Osteoblast (primary cell): ENCODE measurements at regions not wholly inside any gene's neighbourhood (a gene's known extent, or its start where the extent isn't known, plus 50 kb on each side); places are given as distances from the start of the nearest gene placed in this dataset.

Experiments
- DNase-seq: peaks from one replicate; pipeline ENCODE4 v3.0.0; 2011; ENCODE audit warnings: low spot score, mixed read lengths; ENCODE audit not compliant: insufficient read length; ENCODE audit errors: missing footprints
- H2AFZ ChIP-seq: 2 replicates; pipeline ENCODE4 v1.6.0; 2011; ENCODE audit warnings: mild to moderate bottlenecking, low read length
- H3K27ac ChIP-seq: 2 replicates; pipeline ENCODE4 v1.5.1; 2011; ENCODE audit warnings: mild to moderate bottlenecking, low read depth, low read length, moderate library complexity
- H3K27me3 ChIP-seq: 2 replicates; pipeline ENCODE4 v1.6.0; 2012; ENCODE audit warnings: mild to moderate bottlenecking, control low read depth, inconsistent platforms, low read length, moderate library complexity; ENCODE audit not compliant: insufficient read depth
- H3K36me3 ChIP-seq: 2 replicates; pipeline ENCODE4 v1.5.1; 2011; ENCODE audit warnings: mild to moderate bottlenecking, low read length, control low read depth, moderate library complexity; ENCODE audit not compliant: insufficient read depth
- H3K4me1 ChIP-seq: 2 replicates; pipeline ENCODE4 v1.5.1; 2011; ENCODE audit warnings: mild to moderate bottlenecking, low read length, control low read depth, moderate library complexity; ENCODE audit not compliant: insufficient read depth
- H3K4me2 ChIP-seq: 2 replicates; pipeline ENCODE4 v1.6.0; 2011; ENCODE audit warnings: mild to moderate bottlenecking, low read length; ENCODE audit not compliant: insufficient read depth
- H3K4me3 ChIP-seq: fragments of 200-600 bp; sonication (generic); 3 replicates; pipeline ENCODE4 v1.5.1; 2012; ENCODE audit warnings: mild to moderate bottlenecking, low read length, inconsistent platforms; ENCODE audit not compliant: insufficient read depth
- H3K79me2 ChIP-seq: 2 replicates; pipeline ENCODE4 v1.6.0; 2012; ENCODE audit warnings: mild to moderate bottlenecking, low read length, control low read depth, inconsistent platforms; ENCODE audit not compliant: insufficient read depth
- H3K9me3 ChIP-seq: 2 replicates; pipeline ENCODE4 v1.5.1; 2011; ENCODE audit warnings: low read depth, low read length, control low read depth
- H4K20me1 ChIP-seq: 2 replicates; pipeline ENCODE4 v1.6.0; 2012; ENCODE audit warnings: mild to moderate bottlenecking, low read length, control low read depth; ENCODE audit not compliant: insufficient read depth
- TF ChIP-seq, protein P1 (sequence below): IDR thresholded peaks from 2 replicates; pipeline ENCODE4 v1.5.1; 2011; ENCODE audit warnings: mild to moderate bottlenecking, low read depth, low read length, moderate library complexity; ENCODE audit errors: extremely low read depth

DNA sequence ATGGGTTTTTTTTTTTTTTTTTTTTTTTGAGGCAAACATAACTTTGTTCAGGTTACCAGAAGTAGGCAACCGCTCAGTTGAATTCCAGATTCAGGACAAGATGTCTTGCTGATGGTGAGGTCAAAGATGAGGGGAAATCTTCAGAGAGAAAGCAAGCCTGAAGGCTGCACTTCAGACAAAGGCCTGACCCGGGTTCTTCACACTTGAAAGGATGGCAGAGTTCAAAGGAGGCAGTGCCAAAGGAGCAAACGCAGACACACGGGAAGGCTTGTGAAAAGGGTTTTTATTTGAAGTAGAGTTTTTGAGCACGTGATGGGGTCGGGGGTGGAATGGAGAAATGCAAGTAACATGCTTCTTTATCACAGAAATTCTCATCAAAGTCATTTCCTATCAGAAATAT lies 960.2 kb upstream of the EEF2KMT start:
- DNase-seq = no peak
- no peak overlapping the region for H3K4me3 ChIP-seq
- no peak overlapping the region for H3K27ac ChIP-seq
- no peaks in the 10 kb centered on the region for H3K79me2 ChIP-seq
- H3K27me3 ChIP-seq = no peaks in the 10 kb centered on the region
- H4K20me1 ChIP-seq = no peaks in the 10 kb centered on the region
- TF ChIP-seq, protein P1, sequence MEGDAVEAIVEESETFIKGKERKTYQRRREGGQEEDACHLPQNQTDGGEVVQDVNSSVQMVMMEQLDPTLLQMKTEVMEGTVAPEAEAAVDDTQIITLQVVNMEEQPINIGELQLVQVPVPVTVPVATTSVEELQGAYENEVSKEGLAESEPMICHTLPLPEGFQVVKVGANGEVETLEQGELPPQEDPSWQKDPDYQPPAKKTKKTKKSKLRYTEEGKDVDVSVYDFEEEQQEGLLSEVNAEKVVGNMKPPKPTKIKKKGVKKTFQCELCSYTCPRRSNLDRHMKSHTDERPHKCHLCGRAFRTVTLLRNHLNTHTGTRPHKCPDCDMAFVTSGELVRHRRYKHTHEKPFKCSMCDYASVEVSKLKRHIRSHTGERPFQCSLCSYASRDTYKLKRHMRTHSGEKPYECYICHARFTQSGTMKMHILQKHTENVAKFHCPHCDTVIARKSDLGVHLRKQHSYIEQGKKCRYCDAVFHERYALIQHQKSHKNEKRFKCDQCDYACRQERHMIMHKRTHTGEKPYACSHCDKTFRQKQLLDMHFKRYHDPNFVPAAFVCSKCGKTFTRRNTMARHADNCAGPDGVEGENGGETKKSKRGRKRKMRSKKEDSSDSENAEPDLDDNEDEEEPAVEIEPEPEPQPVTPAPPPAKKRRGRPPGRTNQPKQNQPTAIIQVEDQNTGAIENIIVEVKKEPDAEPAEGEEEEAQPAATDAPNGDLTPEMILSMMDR = no peak
- no peaks in the 10 kb centered on the region for H3K36me3 ChIP-seq
- no peaks in the 10 kb centered on the region for H3K9me3 ChIP-seq
- no peak overlapping the region for H2AFZ ChIP-seq
- no peaks in the 10 kb centered on the region for H3K4me1 ChIP-seq
- H3K4me2 ChIP-seq = no peak overlapping the region

DNA sequence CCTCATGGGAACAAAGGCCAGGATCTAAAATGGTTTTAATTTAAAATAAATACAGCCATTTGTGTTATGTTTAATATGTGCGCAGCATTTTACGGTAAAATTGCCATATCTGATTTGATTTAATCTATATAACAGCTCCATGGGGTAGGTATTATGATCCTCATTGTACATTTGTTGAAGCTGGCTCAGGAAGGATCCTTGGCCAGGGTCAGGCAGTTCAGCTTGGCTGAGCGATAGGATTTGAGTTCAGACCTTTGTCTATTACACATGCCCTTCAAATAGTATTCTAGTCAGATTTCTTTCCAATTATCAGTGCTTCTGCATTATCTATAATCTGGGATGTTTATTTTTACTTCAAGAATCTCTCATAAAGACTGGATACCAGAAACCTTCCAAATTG lies 950.4 kb upstream of the EEF2KMT start:
- H3K36me3 ChIP-seq = no peaks in the 10 kb centered on the region
- no peak for DNase-seq
- no peaks in the 10 kb centered on the region for H4K20me1 ChIP-seq
- H3K4me2 ChIP-seq = no peak overlapping the region
- no peak overlapping the region for H2AFZ ChIP-seq
- no peaks in the 10 kb centered on the region for H3K27me3 ChIP-seq
- TF ChIP-seq, protein P1 = no peak
- no peaks in the 10 kb centered on the region for H3K4me1 ChIP-seq
- H3K4me3 ChIP-seq = no peak overlapping the region
- no peaks in the 10 kb centered on the region for H3K79me2 ChIP-seq
- H3K27ac ChIP-seq = no peak overlapping the region
- H3K9me3 ChIP-seq = no peaks in the 10 kb centered on the region

DNA sequence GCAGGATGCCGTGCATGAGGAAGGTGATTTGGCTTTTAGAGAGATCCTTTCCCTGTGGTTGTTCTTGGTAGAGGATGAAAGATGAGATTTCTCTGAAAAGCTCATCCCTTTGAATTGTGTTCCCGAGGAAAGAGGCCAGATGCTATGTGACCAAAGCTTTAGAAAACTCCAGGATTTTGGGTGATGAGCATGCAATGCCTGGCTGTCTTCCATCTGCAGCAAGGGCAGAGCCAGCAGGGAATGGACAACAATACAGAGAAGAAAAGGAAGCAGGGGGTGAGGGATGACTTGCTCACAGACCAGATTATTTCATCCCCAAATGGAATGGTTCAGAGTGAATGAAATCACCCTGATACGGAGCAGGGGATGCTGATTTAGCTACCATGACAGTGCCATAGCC lies 949.7 kb upstream of the EEF2KMT start:
- Histone ChIP-seq H3K36me3 (no peaks in the 10 kb centered on the region), H3K4me3 (no peak overlapping the region), H2AFZ (no peak overlapping the region), H3K9me3 (no peaks in the 10 kb centered on the region), H3K79me2 (no peaks in the 10 kb centered on the region), H3K4me2 (no peak overlapping the region), H3K27ac (no peak overlapping the region), H4K20me1 (no peaks in the 10 kb centered on the region), H3K27me3 (no peaks in the 10 kb centered on the region), H3K4me1 (no peaks in the 10 kb centered on the region)
- no peak for DNase-seq
- TF ChIP-seq, protein P1 = no peak

DNA sequence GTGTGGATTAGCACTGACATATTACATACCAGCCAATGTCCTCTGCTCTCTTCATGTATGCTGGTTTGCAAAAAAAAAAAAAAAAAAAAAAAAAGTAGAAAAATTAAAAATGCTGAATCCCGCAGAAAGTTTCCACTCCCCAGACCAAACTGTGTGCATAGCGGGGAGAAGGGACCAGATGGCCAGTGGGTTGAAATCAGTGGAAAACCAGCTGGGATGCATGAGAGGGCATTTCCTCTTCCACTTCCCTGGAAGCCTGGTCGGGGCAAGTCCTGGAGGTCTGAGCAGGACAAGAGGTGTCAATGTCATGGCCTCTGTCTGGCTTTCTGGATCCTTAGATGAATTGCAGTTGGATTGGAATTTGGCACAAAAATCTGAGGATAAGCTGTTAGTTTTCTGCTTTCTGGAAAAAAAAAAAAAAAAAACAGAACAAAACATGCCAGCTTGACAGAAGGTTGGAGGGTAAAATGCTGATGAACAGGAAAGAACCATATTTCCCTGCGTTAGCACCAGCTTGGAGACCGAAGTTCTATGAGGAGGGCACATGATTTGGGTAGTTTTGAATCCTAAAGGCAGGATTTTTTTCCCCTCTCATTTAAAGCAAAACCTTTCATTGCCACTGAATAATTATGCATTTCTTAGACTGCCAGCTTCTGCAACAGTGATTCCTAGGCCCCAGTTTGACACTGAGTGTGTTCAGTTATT lies 941.5 kb upstream of the EEF2KMT start:
- H3K9me3 ChIP-seq = no peaks in the 10 kb centered on the region
- H3K27ac ChIP-seq = no peak overlapping the region
- no peaks in the 10 kb centered on the region for H3K4me1 ChIP-seq
- H4K20me1 ChIP-seq = no peaks in the 10 kb centered on the region
- no peaks in the 10 kb centered on the region for H3K36me3 ChIP-seq
- no peak overlapping the region for H3K4me2 ChIP-seq
- H3K27me3 ChIP-seq = no peaks in the 10 kb centered on the region
- DNase-seq = no peak
- TF ChIP-seq, protein P1 = no peak
- no peaks in the 10 kb centered on the region for H3K79me2 ChIP-seq
- H3K4me3 ChIP-seq = no peak overlapping the region
- no peak overlapping the region for H2AFZ ChIP-seq
